ENCODE measurements at regions not wholly inside any gene's neighbourhood (a gene's known extent, or its start where the extent isn't known, plus 50 kb on each side); places are given as distances from the start of the nearest gene placed in this dataset.
"Not testable (repeated sequence)": the region's sequence is repeated elsewhere in the genome, so short reads cannot be mapped to it uniquely, and the experiment has no call there.

DNA sequence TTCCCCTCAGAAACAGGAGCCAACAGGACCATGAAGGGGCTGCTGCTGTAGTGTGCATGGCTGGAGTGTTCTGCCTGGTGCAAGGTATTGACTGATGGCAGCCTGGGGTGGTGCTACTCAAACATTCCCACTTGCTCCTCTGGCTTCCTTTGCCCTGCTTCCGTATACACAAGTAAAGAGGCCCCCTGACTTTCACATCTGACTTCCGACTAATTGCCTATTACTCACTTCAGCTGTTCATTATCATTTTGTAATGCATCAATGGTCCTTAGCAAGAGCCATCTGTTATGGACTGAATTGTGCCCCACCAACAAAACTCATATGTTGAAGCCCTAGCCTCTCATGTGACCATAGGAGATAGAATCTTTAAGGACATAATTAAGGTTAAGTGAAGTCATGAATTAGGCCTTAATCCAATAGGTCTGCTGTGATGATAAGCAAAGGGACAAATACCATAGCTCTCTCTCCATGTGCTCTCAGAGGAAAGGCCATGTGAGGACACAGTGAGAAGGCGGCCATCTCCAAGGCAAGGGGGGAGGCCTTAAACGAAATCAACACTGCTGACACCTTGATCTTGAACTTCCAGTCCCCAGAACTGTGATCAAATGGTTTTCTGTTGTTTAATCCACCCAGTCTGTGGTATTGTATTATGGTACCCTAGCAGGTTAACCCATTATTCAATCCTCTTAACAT lies 122.5 kb upstream of the CLNK start:
- peak; percentile 69 for DNase-seq

GRCh38 chr4:10803713-10804343 lies 119.3 kb upstream of the CLNK start:
- no peak for DNase-seq

- no peak for DNase-seq
Observed at GRCh38 chr4:10787365-10787764, 102.8 kb upstream of the CLNK start.

DNA sequence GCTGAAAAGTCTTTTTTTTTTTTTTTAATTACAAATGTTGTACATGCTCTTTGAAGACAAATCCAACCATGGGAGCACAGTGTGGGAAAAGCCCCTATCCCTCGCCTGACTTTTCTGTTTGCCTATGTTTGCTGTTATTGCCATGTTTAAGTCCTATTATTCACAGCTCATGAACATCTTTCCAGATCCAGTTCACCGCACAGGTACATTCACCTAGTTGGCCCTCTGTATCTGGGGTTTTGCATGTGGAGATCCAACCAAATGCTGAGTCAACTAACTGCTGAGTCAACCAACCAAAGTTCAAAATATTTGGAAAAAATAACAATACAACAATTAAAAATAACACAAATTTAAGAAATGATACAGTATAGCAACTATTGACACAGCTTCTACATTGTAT lies 100.1 kb upstream of the CLNK start:
- DNase-seq, result no peak

- DNase-seq, result no peak
Observed at GRCh38 chr4:10783351-10783750, 98.8 kb upstream of the CLNK start.

DNA sequence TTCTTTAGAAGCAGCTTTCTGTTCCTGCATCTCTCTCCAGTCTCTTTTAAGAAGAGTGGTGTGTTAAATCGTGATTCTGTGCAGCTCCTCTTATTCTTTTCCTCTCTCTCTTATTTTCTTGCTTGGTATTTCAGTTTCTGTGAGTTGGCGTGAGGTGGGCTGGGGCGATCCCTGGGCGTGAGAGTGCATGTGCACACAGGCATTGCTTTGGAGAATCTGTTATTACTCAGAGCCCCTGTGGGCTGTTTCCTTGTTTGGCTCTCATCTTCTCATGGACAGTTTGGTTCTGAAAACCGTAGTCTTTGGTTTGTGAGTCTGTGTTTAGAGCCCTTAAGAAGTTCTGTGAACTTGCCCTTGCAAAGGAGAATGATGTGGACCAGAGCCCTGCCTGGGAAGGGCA lies 97.2 kb upstream of the CLNK start:
- no peak for DNase-seq

- DNase-seq, result not testable (repeated sequence)
Observed at GRCh38 chr4:10780803-10781202, 96.2 kb upstream of the CLNK start.

GRCh38 chr4:10775132-10775531 lies 90.6 kb upstream of the CLNK start:
- not testable (repeated sequence) for DNase-seq

DNA sequence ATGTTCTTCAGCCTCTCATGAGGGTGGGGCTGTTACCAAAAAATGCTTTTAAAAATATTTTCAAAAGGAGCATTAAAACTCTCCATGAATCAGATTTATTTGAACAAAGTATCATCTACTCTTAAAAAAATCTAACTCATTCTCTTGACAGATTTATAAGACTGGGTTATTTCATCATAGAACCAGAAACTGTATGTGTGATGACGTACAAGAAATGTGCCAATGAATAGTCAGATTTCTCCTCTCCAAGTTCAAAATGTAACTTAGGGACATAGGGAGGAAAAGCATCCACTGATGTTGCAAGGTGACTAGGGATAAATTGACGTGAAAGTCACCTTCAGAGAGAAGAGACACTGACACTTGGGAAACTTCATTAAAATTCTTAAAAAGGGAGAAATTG lies 89.1 kb upstream of the CLNK start:
- DNase-seq, result no peak

DNA sequence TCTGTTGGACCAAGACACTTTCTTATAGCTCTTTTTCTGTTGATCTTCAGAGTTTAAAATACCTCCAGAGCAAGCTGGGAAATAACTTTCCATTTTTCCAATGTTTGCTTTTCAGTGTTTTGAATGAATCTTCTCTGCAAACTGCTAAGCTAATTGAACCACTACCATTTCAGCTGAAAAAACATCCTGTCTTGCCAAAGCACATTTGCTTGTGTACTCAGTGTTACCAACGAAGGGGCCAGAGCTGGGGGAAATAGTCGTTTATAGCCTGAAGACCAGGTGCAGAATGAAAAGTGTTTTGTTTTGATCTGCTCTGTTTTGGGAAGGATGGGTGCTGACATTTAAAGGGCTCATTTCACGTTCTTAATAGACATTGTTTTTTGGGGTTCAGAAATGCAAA lies 88.4 kb upstream of the CLNK start:
- DNase-seq, result no peak

DNA sequence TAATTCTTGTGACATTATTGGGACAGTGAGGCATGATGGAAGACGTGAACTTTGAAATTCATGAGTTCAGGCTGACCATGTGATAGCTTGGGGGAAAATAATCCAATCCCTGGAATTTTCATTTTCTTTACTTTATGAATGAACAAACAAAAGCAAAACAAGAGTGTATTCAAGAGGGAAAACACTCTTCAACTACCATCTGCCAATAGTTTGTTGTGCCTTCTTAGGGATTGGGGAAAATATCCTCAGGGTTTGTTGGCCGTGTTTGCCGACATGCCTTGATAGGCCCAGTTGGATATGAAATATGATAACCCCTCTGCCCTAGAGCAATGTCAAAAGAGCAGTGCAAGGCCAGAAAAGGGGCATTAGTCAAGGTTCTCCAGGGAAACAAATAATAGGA lies 80.8 kb upstream of the CLNK start:
- DNase-seq, result peak; percentile 63

DNA sequence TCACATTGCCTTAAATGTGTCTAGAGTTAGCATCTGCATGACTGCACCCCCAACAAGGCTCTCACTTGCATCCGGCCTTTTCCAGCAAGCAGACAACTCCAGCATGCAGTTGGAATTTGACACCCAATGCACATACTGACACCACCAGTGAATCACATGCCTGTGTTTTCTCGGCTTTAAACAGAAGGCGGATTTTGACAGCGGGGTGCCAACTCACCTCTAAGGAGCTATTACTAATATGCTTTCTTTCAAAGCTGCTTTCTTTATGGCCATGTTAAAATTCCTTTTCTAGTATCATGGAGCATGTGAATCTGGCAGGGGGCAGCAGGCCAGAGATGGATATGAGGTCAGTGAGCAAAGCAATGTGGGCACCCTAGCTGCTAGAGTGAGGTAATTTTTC lies 78.0 kb upstream of the CLNK start:
- peak; percentile 89 for DNase-seq

DNA sequence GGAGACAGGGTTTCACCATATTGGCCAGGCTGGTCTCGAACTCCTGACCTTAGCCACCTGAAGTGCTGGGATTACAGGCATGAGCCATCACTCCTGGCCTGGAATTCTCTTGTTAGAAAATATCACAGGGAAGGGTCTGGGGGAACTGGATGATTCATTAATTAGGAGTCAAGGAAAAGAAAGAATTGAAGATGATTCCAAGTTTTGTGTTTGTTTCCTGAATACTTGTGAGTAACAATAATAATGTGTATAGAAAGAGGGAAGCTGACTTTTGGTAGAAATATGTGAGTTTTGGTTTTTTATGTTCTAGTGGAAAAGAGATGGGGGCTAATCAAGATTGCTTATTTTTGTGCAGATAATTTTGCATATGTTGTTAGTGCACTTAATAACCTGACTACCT lies 77.3 kb upstream of the CLNK start:
- no peak for DNase-seq

- no peak for DNase-seq
Observed at GRCh38 chr4:10760086-10760485, 75.5 kb upstream of the CLNK start.

- no peak for DNase-seq
Observed at GRCh38 chr4:10758906-10759305, 74.3 kb upstream of the CLNK start.

- no peak for DNase-seq
Observed at GRCh38 chr4:10753856-10754402, 69.4 kb upstream of the CLNK start.

DNA sequence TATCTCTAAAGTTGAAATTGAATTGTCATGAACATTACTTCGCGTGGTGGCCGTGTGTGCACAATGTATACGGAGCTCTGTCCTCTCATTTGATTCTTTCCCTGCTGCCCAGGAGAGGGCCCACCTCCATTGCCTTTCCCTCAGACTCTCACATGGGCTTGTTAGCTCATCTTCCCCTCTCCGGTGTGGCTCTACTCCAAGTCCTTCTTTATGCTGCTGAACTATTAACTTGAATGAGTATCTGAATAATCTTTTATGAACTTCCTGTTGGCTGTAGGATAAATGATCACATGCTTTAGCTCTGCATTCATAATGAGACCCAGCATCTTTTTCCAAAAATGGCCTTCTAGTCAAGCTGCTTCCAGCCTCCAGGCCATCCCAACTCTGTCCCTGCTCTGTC lies 68.8 kb upstream of the CLNK start:
- DNase-seq, result no peak

DNA sequence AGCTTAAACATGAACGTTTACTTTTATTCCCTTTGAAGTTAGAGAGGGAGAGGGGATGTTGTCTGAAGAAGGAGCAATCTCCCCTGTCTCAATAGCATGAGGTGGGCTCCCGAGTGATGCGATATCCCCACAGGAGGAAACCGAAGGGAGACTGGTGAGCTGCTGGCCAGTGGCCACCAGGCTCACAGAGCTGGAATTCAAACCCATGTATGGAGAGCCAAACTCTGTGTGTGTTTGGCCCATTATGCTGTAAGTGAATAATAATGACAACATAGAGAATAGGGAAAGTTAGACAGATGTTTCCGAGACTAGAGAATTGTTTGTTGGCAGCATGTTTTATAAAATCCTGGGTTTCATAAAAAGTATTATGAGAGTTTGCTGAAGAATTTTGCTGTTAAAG lies 66.1 kb upstream of the CLNK start:
- no peak for DNase-seq

DNA sequence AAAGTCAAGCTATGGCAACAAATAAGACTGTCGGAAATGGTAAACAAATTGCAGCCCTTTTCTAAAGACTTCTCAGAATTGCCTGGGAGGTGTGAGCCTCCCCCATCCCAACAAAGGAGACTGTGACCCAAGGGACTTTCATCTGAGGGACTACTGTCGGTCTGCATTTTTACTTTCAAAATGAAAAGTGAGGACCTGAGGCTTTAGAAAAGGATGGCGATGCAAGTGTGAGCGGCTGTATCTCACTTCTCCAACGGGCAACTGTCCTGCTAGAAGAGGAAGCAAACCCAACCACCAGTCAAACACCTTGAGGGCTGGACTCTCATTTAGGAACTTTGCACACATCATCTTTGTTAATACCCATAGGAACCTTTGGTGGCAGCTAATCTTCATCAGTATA lies 62.6 kb upstream of the CLNK start:
- no peak for DNase-seq

- no peak for DNase-seq
Observed at GRCh38 chr4:10746371-10747171, 62.0 kb upstream of the CLNK start.

GRCh38 chr4:10743357-10743756 lies 58.8 kb upstream of the CLNK start:
- DNase-seq, result no peak

DNA sequence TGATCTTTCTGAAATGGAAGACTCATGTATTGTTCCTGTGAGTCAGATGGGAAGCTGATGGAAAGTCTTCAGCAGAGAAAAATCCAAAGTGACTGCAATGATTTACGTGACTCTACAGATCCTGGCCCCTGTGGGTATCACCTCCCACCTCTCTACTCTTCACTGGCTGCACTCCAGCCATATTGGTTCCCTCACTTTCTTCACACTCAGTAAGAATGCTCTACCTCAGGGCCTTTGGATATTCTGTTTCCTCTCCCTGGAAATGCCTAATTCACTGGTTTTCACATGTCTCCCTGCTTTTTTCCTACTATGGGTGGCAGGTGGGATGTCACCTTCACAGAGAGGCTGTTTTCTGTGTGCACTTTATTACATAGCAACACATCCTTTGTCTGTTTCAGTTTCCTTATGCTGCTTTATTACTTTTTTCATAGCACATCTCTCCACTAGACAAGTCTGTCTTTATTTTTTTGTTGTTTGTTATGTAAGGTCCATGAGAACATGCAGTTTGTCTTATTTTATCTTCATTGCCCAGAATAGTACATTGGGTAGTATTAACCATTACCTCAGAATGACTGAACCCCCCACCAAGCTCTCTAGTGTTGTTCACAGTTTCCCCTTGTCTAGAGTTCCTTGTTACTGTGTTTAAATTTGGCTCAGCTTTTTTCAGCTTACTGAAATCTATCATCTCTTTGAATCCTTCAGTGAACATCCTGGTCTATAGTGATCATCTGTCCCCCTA lies 57.6 kb upstream of the CLNK start:
- no peak for DNase-seq

Data from NCI-H2171 treated with DMSO at 0.1 percent for 48 hours (cell line).